ENCODE measurements at regions not wholly inside any gene's neighbourhood (a gene's known extent, or its start where the extent isn't known, plus 50 kb on each side); places are given as distances from the start of the nearest gene placed in this dataset.
A peak's percentile ranks its signal among the peaks of the same experiment; 100 is the strongest.

DNA sequence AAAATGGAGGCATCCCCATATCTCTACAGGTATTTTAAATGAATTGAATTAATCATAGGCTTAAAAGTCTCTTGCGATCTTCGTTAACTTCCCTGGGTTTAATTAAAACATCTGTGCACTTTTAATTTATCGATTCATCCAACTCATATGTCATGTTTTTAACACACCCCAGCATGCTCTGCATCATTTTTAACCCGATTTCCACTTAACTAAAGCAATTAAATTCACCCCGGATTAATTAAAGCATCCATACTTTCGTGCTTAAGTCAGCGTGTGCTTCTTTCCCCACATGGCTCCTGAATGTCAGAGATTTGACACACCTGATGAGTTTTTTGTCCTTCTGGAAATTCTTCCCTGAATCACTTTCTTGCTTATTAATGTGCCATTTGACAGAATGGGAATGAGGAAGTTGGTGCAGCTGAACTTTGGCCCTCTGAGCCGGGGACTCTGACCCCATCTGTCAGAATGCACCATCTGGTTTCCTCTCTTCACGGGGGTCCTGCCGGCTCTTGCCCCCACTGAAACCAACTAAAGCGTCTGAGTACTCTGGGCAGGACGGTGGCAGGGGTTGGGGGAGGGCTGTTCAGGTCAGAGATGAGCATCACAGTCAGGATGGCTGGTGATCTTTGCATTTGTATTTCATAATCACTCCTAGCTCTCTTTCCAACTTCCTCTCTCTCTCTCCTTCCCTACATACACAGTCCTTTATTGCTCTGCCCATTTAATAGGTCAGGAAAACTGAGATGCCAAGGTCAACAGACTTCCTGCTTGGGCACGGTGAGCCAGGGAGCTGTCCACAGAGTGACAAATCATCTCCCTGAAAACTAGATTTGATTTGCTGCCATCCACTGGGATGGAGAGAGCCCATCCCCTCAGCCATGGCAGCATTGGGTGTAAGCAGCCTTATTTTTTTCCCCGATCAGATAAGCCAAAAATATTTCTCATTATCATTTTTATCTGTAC, 180.3 kb upstream of the WWC1 start:
- Histone ChIP-seq H3K9me3 (no peaks in the 10 kb centered on the region), H3K27me3 (no peaks in the 10 kb centered on the region), H3K36me3 (no peaks in the 10 kb centered on the region), H3K27ac (no peak overlapping the region), H3K4me3 (no peak overlapping the region), H3K4me1 (no peaks in the 10 kb centered on the region)
- no peak for DNase-seq (ENCODE audit: low spot score)
- TF ChIP-seq, protein P1, sequence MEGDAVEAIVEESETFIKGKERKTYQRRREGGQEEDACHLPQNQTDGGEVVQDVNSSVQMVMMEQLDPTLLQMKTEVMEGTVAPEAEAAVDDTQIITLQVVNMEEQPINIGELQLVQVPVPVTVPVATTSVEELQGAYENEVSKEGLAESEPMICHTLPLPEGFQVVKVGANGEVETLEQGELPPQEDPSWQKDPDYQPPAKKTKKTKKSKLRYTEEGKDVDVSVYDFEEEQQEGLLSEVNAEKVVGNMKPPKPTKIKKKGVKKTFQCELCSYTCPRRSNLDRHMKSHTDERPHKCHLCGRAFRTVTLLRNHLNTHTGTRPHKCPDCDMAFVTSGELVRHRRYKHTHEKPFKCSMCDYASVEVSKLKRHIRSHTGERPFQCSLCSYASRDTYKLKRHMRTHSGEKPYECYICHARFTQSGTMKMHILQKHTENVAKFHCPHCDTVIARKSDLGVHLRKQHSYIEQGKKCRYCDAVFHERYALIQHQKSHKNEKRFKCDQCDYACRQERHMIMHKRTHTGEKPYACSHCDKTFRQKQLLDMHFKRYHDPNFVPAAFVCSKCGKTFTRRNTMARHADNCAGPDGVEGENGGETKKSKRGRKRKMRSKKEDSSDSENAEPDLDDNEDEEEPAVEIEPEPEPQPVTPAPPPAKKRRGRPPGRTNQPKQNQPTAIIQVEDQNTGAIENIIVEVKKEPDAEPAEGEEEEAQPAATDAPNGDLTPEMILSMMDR (IDR thresholded peaks at IDR 0.05), result no peak

DNA sequence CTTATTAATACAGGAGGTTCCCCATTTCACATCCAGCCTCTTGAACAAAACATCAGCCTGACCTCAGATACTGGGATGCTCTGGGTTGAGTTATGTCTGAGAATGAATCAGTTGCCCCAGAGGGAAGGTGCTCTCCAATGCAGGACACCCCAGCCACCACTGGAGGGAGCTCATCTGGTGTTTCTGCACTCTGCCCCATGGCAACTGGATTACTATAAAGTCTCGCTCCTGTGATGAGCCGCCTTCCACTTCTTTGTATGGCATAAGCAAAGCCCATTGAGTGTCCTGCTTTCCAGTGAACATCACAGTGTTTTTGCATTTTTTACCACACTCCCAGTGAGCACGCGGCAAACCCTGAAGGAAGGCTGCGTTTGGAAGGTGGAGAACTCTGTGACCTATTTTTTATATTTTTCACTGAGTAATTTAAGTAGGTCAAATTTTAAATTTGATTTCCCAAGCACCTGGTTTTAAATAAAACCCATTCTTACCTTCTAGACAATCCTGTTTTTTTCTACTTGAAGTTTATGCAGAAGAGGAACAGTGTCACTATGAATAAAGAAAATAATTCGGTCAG, 176.9 kb upstream of the WWC1 start:
- H3K27me3 ChIP-seq, result no peaks in the 10 kb centered on the region
- no peak overlapping the region for H3K27ac ChIP-seq
- no peaks in the 10 kb centered on the region for H3K4me1 ChIP-seq
- no peaks in the 10 kb centered on the region for H3K36me3 ChIP-seq
- TF ChIP-seq, protein P1 (IDR thresholded peaks at IDR 0.05), result peak; percentile 21 to 67
- H3K9me3 ChIP-seq, result no peaks in the 10 kb centered on the region
- H3K4me3 ChIP-seq, result no peak overlapping the region
- no peak for DNase-seq (ENCODE audit: low spot score)

DNA sequence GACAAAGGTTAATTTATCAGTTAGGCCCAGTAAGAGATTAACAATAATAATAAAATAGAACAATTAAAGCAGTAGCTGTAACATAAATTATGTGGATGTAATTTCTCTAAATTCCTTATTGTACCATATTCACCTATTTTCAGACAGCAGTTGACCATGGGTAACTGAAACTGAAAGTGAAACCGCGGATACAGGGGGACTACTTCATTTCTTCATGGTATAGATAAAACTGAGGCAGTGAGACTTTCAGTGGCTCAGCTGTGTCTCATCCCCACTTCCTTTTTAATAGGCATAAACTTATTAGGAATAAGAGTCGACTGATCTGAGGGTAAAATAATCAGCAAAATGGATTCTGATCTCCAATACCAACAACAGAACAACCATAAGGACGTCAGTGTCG, 174.0 kb upstream of the WWC1 start:
- Histone ChIP-seq H3K4me3 (no peak overlapping the region), H3K36me3 (no peaks in the 10 kb centered on the region), H3K4me1 (no peaks in the 10 kb centered on the region), H3K27me3 (no peaks in the 10 kb centered on the region), H3K27ac (no peak overlapping the region), H3K9me3 (no peaks in the 10 kb centered on the region)
- no peak for DNase-seq (ENCODE audit: low spot score)
- TF ChIP-seq, protein P1 (IDR thresholded peaks at IDR 0.05), result no peak

DNA sequence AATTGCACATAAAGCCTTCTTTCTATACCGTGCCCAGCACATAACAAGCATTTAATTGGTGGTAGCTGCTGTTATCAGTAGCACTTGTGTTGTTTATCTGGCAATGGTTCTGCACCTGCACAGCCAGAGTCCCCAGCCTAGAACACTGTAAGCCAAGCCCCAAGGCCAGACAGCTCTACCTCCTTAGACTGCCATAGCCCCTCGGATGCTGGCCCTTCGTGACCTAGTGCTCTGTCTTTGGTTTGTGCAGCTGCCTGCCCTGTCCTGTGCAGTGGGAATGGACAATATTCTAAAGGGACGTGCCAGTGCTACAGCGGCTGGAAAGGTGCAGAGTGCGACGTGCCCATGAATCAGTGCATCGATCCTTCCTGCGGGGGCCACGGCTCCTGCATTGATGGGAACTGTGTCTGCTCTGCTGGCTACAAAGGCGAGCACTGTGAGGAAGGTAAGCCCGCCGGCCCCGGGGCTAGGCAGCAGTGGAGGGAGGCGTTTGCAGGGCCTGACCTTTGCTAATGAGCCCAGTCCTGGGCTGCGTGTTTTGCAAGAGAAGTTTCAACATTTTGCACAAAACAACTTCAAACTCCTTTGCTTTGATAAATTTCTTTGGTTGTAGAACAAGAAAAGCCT, 173.3 kb upstream of the WWC1 start:
- DNase-seq (ENCODE audit: low spot score), result no peak
- Histone ChIP-seq H3K36me3 (no peaks in the 10 kb centered on the region), H3K27me3 (no peaks in the 10 kb centered on the region), H3K4me3 (no peak overlapping the region), H3K9me3 (no peaks in the 10 kb centered on the region), H3K4me1 (no peaks in the 10 kb centered on the region), H3K27ac (no peak overlapping the region)
- TF ChIP-seq, protein P1 (IDR thresholded peaks at IDR 0.05), result no peak

DNA sequence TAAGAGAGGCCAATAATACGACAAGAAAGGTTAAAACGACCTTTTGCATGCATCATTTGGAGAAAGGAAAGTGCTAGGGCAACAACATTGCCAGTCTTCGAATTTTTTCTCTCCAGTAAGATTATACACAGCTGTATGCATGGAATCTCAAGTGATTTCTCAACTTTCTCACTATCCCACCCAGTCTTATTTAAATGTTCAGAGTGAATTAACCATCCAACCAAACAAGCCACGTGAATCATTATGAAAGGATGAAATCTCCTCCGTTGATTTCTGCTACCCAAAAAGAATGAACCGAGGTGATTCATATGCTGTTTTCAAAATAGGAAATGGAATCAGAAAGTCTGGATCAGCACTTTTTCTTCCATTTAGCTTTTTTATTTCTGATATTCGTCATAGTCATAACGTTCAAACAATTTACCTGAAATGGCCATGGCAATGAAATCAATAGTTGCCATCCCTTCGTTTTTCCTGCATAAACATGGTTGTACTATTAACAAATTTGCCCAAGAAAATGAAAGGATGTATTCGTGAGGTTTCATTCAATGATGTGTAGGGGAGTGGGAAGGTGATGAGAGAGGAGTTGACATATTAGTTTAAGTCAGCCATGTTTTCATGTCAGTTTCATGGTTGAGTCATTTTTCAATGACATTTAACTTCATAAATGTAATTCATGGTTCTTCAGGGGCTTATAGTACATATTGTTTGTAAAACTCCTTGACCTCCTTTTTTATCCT, 170.9 kb upstream of the WWC1 start:
- DNase-seq (ENCODE audit: low spot score), result no peak
- Histone ChIP-seq H3K4me1 (no peaks in the 10 kb centered on the region), H3K36me3 (no peaks in the 10 kb centered on the region), H3K27ac (no peak overlapping the region), H3K4me3 (no peak overlapping the region), H3K9me3 (no peaks in the 10 kb centered on the region), H3K27me3 (no peaks in the 10 kb centered on the region)
- TF ChIP-seq, protein P1 (IDR thresholded peaks at IDR 0.05), result no peak
